NCI-H2107 treated with DMSO at 0.1 percent for 48 hours (cell line): ENCODE measurements at regions not wholly inside any gene's neighbourhood (a gene's known extent, or its start where the extent isn't known, plus 50 kb on each side); places are given as distances from the start of the nearest gene placed in this dataset.
"Not testable (repeated sequence)": the region's sequence is repeated elsewhere in the genome, so short reads cannot be mapped to it uniquely, and the experiment has no call there.

ENCODE experiments used
- DNase-seq: peaks from one replicate; lab custom pipeline; 2025; ENCODE audit not compliant: unreplicated experiment; lab: John Stamatoyannopoulos, UW

- no peak for DNase-seq
These were observed 77.3 kb downstream of the PPCDC start for GRCh38 chr15:75100679-75101078.

DNA sequence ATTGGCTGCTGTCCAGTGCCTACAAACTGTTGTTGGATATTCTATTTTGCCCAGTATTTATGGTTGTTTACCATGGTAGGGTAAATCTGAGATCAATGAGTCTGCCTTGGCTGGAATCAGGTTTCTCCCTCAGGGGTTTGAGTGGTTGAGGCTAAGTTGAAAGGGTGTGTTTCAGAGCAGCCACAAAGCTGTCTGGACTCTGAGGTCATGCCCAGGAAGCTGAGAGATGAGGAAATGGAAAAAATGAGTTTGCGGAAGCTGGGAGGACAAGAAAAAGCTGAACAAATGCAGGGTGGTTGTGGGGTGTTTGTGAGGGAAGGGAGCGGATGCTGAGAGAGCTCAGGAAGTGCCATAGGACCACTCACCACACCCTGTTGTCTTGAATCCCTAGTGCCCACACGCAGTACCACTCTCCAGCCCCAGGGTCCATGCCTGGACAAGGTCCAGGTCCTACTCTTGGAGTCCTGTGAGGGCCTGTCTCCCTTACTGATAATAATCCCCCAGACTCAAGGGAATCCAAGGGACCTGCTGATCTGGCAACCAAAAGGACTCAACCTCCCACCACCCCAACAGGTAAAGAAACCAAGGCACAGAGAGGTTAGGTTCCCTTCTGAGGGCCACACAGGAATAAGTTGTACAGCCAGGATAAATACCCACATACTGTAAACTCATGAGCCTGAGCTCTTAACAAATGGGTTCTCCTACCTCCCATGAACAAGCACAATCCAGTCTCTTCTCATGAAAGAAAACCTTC, 81.6 kb downstream of the PPCDC start:
- peak; percentile 67 for DNase-seq

DNA sequence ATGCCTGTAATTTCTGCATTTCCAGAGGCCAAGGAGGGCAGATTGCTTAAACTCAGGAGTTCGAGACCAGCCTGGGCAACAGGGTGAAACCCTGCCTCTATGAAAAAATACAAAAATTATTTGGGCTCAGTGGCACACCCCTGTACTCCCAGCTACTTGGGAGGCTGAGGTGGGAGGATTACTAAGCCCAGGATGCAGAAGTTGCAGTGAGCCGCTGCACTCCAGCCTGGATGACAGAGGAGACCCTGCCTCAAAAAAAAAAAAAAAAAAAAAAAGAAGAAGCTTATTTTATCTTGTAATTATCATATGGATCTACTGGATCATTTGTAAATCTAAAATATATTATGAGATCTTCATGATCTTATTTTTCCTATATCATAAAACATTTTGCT, 84.1 kb downstream of the PPCDC start:
- no peak for DNase-seq

- DNase-seq = no peak
These were observed 84.8 kb downstream of the PPCDC start for GRCh38 chr15:75107908-75108838.

DNA sequence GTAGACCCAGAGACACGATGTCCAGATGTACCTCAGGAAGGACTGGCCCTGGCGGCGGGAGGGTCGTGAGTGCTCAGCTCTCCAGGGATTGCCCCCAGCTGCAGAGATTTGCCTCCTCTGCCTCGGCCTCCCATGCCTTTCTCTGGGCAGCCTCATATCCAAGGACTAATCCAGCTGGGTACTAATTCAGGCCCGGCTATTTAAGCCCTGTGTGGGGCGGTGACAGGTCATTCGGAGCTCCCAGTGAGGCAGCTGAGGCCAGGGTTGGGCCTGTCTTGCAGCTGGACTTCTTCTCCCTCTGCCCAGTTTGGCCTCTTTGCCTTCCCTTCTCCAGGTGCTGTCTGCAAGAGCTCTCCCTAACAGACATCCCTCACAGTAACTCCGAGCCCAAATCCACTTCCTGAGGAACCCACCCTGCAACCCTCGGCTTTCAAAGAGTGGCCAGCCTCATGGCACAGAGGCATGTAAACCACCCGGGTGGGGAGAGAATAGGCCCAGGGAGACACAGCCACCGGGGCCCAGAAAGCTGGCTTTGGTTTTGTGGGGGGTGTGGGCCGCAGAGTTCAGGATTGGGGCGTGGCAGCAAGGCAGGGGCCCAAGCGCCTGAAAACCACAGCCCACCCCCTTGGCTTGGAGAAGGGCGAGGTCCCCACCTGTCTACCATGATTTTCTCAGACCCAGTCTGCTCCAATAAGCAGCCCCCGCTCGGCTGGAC, 85.8 kb downstream of the PPCDC start:
- no peak for DNase-seq

DNA sequence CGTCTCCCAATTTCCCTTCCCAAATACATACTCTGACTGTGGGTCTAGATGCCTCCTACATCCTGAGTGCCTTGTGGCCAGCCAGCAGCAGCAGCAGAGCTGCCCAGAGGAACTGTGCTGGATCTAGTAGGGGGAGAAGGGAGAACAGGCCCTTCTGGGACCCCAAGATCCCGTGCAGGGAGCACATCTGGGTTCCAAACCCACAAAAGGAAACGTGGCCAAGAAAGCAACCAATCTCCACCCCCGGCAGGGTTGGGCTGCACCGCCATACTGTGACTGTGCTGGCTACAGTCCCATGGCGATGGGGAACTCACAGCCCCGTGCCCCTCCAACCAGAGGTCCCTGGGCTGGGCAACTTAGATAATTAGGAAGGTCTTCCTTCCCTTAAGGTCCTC, 86.3 kb downstream of the PPCDC start:
- no peak for DNase-seq

- no peak for DNase-seq
These were observed 89.0 kb downstream of the PPCDC start for GRCh38 chr15:75112278-75112847.

DNA sequence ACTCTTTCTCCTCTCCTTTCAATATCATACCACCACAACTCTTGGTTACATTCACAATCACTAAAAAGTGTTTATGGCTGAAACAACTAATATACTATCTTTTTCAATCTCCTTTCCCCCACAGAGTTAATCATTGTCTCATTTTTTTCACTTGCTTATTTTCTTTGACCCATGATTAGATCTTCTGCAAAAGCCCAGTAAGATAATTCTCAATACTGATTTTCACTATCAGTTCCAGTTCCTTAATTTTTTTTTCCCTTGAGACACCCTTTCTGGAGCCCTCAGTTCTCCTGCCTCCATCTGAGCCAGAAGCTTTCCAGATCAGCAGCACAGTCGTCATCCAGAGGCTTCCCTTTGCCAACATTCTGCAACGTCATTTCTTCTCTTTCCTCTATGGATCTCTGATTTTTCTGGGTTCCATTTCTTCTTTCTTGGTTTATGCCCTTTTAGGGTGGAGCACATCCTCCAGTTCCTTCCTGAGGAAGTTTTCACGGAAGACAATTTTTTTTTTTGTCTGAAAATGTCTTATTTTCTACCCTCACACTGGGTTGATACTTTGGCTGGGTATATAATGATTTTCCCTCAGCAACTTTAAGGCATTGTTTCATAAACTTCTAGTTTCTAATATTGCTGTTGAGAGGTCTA, 88.7 kb upstream of the C15orf39 start:
- DNase-seq = no peak

DNA sequence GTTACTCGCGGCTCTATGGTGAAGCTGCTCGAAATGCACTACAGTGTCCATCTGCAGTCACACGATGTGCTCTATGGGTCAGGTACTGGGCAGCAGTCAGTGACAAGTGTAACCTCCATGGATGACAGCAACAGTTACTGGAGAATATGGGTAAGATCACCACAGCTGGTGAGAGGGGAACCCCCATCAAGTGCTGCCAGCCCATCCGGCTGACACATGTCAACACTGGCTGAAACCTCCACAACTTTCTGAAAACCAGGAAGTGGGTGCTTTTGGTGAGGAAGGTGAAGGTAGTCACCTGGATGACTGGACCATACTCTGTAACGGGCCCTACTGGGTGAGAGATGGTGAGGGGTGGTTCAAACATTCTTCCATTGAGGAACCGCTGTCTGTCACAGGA, 87.4 kb upstream of the C15orf39 start:
- DNase-seq = no peak

- DNase-seq = no peak
These were observed 86.9 kb upstream of the C15orf39 start for GRCh38 chr15:75114796-75115195.

GRCh38 chr15:75115411-75115913, 86.2 kb upstream of the C15orf39 start:
- DNase-seq = not testable (repeated sequence)

- not testable (repeated sequence) for DNase-seq
These were observed 85.5 kb upstream of the C15orf39 start for GRCh38 chr15:75116143-75116542.

DNA sequence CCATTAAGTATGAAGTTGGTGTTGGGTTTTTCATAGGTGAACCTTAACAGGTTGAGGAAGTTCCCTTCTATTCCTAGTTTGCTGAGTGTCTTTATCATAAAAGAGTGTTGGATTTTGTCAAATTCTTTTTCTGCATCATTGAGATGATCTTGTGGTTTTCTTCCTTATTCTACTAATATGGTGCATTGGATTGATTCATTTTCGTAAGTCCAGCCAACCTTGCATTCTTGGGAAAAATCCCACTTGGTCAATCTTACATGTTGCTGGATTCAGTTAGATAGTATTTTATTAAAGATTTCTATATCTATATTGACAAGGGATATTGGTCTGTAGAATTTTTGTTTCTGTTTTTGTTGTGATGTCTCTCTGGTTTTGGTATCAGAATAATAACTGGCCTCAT, 83.7 kb upstream of the C15orf39 start:
- no peak for DNase-seq

DNA sequence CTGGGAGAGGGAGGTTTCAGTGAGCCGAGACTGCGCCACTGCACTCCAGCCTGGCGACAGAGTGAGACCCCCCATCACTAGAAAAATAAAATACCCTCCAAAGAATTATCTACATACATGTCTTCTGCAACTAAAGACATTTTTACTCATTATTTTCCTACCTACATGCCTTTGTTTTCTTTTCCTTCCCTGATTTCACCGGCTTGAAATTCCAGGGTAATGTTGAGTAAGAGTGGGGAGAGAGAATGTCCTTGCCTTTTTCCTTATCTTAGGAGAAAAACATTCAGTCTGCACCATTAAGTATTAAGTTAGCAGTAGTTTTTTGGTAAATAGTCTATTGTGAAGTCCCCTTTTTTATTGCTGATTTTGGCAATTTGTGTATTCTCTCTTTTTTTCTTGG, 82.4 kb upstream of the C15orf39 start:
- not testable (repeated sequence) for DNase-seq

DNA sequence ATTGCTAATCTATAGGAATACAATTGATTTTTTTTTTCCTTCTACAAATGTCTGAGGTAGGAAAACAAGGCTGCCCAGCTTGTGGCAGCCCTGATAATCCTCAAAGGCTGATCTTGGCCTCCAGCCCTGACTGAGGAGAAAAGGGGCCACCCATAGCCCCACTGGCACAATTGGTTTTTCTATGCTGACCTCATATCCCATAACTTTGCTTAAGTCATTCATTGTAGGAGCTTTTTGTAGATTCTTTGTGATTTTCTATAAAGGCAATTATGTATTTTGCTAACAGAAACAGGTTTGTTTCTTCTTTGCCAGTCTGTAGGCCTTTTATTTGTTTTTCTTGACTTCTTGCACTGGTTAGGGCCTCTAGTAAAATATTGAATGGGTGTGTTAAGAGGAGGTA, 80.2 kb upstream of the C15orf39 start:
- DNase-seq = no peak

DNA sequence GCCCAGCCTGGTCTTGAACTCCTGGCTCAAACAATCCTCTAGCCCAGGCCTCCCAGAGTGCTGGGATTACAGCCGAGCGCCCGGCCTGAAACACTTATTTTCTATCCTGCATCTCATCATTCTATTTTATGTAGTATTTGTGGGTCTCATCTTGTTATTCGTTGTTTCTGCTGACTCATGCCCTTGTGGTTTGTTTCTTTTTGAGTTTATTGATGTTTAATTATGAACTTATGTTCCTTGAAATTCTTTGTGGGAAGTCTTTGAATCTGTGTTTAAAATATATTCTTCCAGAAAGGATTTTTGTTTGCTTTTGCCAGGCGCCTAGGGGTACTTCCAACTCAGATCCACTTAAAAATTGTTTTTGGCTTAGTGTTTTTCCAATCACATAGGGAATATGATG, 78.3 kb upstream of the C15orf39 start:
- no peak for DNase-seq

- DNase-seq = not testable (repeated sequence)
These were observed 77.4 kb upstream of the C15orf39 start for GRCh38 chr15:75124278-75124677.

DNA sequence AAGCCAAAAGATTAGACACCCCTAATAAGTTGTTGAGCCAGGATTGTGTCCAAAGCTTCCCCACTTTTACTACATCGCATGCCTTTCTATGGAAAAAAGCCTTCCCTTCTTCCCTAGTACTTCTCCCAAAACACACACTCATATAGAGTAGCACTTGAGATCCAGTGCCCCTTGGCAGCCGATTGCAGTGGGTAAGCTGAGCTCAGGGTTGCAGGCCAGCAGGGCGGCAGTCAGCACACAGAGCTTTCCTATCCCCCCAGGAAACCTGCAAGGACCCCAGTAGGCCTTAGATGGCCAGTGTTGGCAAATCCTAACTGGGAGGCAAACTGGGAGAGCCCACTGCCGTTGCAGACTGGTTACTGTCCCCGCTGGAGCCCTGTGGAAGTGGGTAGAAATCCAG, 75.7 kb upstream of the C15orf39 start:
- DNase-seq = no peak

DNA sequence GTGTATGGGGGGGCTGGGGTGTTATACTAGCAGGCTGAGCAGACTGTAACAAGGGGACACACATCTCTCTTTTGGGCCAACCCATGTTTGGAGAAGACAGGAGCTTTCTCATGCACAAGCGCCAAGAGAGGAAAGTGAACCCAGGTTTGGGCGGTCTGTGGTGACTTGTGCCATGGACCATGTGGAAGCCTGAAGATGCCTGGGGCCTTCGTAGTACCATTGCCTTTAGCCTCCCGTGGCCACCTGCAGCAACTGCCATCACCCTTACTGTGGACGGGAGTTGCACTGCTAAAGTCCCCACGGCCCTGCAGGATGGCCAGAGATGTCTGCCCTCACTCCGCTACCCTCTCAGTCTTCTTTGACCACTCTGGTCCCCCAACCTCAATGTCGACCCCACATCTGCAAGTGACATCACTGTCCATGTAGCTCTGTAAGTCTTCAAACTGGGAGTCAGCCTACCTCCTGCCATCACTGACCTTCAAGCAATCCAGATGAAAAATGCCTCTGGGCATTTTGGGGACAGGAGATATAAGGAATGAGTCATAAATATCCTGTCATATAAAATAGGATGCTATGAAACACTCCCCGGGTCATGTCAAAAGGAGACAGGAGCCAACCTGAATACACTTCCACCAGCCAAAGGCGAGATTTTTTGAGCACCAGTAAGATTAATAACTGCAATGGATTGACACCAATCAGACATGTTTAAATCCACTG, 74.7 kb upstream of the C15orf39 start:
- no peak for DNase-seq

DNA sequence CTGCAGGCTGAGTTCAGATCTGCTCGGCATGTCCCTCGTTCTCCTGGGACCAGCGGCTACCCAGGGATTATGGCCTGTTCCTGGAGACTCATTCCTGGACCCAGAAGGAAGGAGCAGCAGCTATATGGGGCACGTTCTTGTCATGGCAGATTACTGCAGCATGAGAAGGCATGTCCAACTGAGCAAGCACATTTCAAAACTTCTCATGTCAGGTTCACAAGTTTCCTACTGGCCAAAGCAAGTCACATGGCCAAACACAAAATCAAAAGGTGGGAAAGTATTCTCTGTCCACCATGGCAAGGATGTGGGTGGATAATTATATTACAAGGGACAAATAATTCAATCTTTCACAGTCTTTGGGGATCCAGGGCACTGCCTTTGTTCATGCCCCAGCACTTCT, 71.9 kb upstream of the C15orf39 start:
- no peak for DNase-seq
